HCT116 (cell line): ENCODE measurements at regions not wholly inside any gene's neighbourhood (a gene's known extent, or its start where the extent isn't known, plus 50 kb on each side); places are given as distances from the start of the nearest gene placed in this dataset.

ENCODE experiments used
- ATAC-seq: fragments of 200-7000 bp; cut with Tn5 transposase; 2 replicates; pipeline ENCODE4 v1.9.1; 2020; ENCODE audit warnings: mild to moderate bottlenecking, moderate library complexity
- BruUV-seq: library from RNA; stranded (reverse); fragments of 400-500 nt; replicated peaks from 2 replicates; lab custom pipeline; 2021; lab: Mats Ljungman, UMichigan
- CTCF ChIA-PET: fragments of 300-600 bp; sonication (Branson Sonifier 250); formaldehyde crosslinking; loops from one replicate; lab custom pipeline; 2021; ENCODE audit warnings: antibody characterized with exemption; lab: Charles Lee
- POLR2A ChIA-PET: fragments of 300-600, 350-600 bp; sonication (Branson Sonifier 250); formaldehyde crosslinking; loops from one replicate; lab custom pipeline; 2021; ENCODE audit warnings: antibody characterized with exemption; lab: Charles Lee
- RAD21 ChIA-PET, 2 experiments: fragments of 300-600 bp; sonication (Branson Sonifier 250); formaldehyde crosslinking; loops; one replicate each; lab custom pipeline; 2023; ENCODE audit warnings: low total read pairs in 2 of 2; ENCODE audit not compliant: uncharacterized antibody in 2 of 2, unreplicated experiment in 2 of 2, low non-redundant PET in 1 of 2; lab: Charles Lee
- DNase-seq: peaks from one replicate; pipeline ENCODE4 v3.0.0-alpha.2; 2010; ENCODE audit warnings: low read depth, low spot score
- H2AFZ ChIP-seq: fragments of 200-600 bp; shearing (Covaris generic), sonication (generic); 2 replicates; pipeline ENCODE4 v1.6.1; 2017; ENCODE audit warnings: low read depth, mixed run types, mixed read lengths, antibody characterized with exemption, low read length; ENCODE audit not compliant: poor library complexity, severe bottlenecking
- H3K27ac ChIP-seq: 2 replicates; pipeline ENCODE4 v1.5.1; 2012; ENCODE audit warnings: low read depth, low read length
- H3K27me3 ChIP-seq: fragments of 200-600 bp; sonication (generic); 2 replicates; pipeline ENCODE4 v1.6.1; 2016; ENCODE audit warnings: mixed run types, low read length, mixed read lengths; ENCODE audit not compliant: insufficient read depth
- H3K36me3 ChIP-seq, 2 experiments: fragments of 200-500 bp in 1 of 2; fragments of 200-600 bp in 1 of 2; sonication (Bioruptor generic) in 1 of 2; sonication (generic) in 1 of 2; 2 replicates each; pipeline versions ENCODE4 v1.5.1 to v1.6.1; 2014 to 2016; ENCODE audit warnings: low read length in 2 of 2, inconsistent platforms in 1 of 2, mixed read lengths in 1 of 2, mixed run types in 1 of 2; ENCODE audit not compliant: insufficient read depth in 2 of 2, control insufficient read depth in 1 of 2
- H3K4me1 ChIP-seq, 2 experiments: fragments of 200-600 bp in 1 of 2; sonication (generic) in 1 of 2; 2 replicates each; pipeline versions ENCODE4 v1.5.1 to v1.6.1; 2012 to 2017; ENCODE audit warnings: low read length in 2 of 2, inconsistent platforms in 1 of 2, mild to moderate bottlenecking in 1 of 2, mixed read lengths in 1 of 2, mixed run types in 1 of 2, moderate library complexity in 1 of 2; ENCODE audit not compliant: insufficient read depth in 2 of 2, control insufficient read depth in 1 of 2
- H3K4me2 ChIP-seq: fragments of 200-600 bp; sonication (generic); 2 replicates; pipeline ENCODE4 v1.6.1; 2017; ENCODE audit warnings: mixed run types, low read length, mixed read lengths
- H3K4me3 ChIP-seq, 2 experiments: fragments of 200-600 bp in 1 of 2; sonication (generic) in 1 of 2; replicated peaks in 1 of 2; 2 replicates each; pipeline ENCODE4 v1.5.1; 2011 to 2016; ENCODE audit warnings: low read length in 2 of 2, control low read depth in 1 of 2, low read depth in 1 of 2, mild to moderate bottlenecking in 1 of 2, mixed read lengths in 1 of 2, mixed run types in 1 of 2
- H3K79me2 ChIP-seq: fragments of 200-600 bp; sonication (generic); 2 replicates; pipeline ENCODE4 v1.6.1; 2017; ENCODE audit warnings: mild to moderate bottlenecking, mixed run types, low read length, moderate library complexity, mixed read lengths; ENCODE audit not compliant: insufficient read depth
- H3K9ac ChIP-seq: fragments of 200-600 bp; sonication (generic); 2 replicates; pipeline ENCODE4 v1.6.1; 2016; ENCODE audit warnings: low read length, mixed read lengths
- H3K9me2 ChIP-seq: fragments of 200-600 bp; sonication (generic), shearing (Covaris generic); 2 replicates; pipeline ENCODE4 v1.6.1; 2017; ENCODE audit warnings: mixed run types, mild to moderate bottlenecking, moderate library complexity; ENCODE audit not compliant: insufficient read depth
- H3K9me3 ChIP-seq, 2 experiments: fragments of 200-500 bp in 1 of 2; fragments of 200-600 bp in 1 of 2; sonication (Bioruptor generic) in 1 of 2; sonication (generic) in 1 of 2; 2 replicates each; pipeline ENCODE4 v1.6.1; 2014 to 2017; ENCODE audit warnings: low read length in 2 of 2, mixed read lengths in 2 of 2, inconsistent platforms in 1 of 2, low read depth in 1 of 2, mild to moderate bottlenecking in 1 of 2, mixed run types in 1 of 2, moderate library complexity in 1 of 2; ENCODE audit not compliant: control insufficient read depth in 1 of 2, insufficient read depth in 1 of 2
- H4K20me1 ChIP-seq: fragments of 200-600 bp; sonication (generic), shearing (Covaris generic); 2 replicates; pipeline ENCODE4 v1.6.1; 2017; ENCODE audit warnings: mixed run types, mild to moderate bottlenecking, moderate library complexity; ENCODE audit not compliant: insufficient read depth
- CBX3 ChIP-seq: IDR thresholded peaks from 2 replicates; pipeline ENCODE4 v1.6.1; 2012; ENCODE audit warnings: low read depth
- CEBPB ChIP-seq: IDR thresholded peaks from 2 replicates; pipeline ENCODE4 v1.6.1; 2012; ENCODE audit warnings: low read depth
- EGR1 ChIP-seq: IDR thresholded peaks from 2 replicates; pipeline ENCODE4 v1.6.1; 2012; ENCODE audit warnings: low read depth
- ELF1 ChIP-seq: IDR thresholded peaks from 2 replicates; pipeline ENCODE4 v1.6.1; 2012; ENCODE audit warnings: low read depth, borderline replicate concordance
- EZH2 ChIP-seq: fragments of 200-600 bp; sonication (generic); IDR thresholded peaks from 2 replicates; pipeline ENCODE4 v1.6.1; 2017; ENCODE audit warnings: antibody characterized with exemption, mixed run types
- FOSL1 ChIP-seq: IDR thresholded peaks from 2 replicates; pipeline ENCODE4 v1.6.1; 2012; ENCODE audit warnings: low read depth
- JUND ChIP-seq: IDR thresholded peaks from 2 replicates; pipeline ENCODE4 v1.6.1; 2012
- POLR2A ChIP-seq: IDR thresholded peaks from 2 replicates; pipeline ENCODE4 v1.7.0; 2011; ENCODE audit warnings: borderline replicate concordance; ENCODE audit not compliant: insufficient read depth, insufficient read length; ENCODE audit errors: extremely low read depth
- POLR2AphosphoS5 ChIP-seq: IDR thresholded peaks from 2 replicates; pipeline ENCODE4 v1.6.1; 2011; ENCODE audit warnings: mild to moderate bottlenecking, low read depth, low read length, moderate library complexity
- RAD21 ChIP-seq: IDR thresholded peaks from 2 replicates; pipeline ENCODE4 v1.6.1; 2012; ENCODE audit warnings: low read depth, mild to moderate bottlenecking
- SP1 ChIP-seq: IDR thresholded peaks from 2 replicates; pipeline ENCODE4 v1.6.1; 2012; ENCODE audit warnings: low read depth
- SRF ChIP-seq: IDR thresholded peaks from 2 replicates; pipeline ENCODE4 v1.6.1; 2012; ENCODE audit warnings: low read depth
- TCF7L2 ChIP-seq: IDR thresholded peaks from 2 replicates; pipeline ENCODE4 v1.7.0; 2011; ENCODE audit warnings: borderline replicate concordance, inconsistent platforms; ENCODE audit not compliant: insufficient read depth, insufficient read length; ENCODE audit errors: extremely low read depth
- YY1 ChIP-seq: IDR thresholded peaks from 2 replicates; pipeline ENCODE4 v1.6.1; 2011; ENCODE audit warnings: low read length, low read depth, moderate library complexity, mild to moderate bottlenecking; ENCODE audit not compliant: insufficient replicate concordance; ENCODE audit errors: extremely low read depth
- ZFX ChIP-seq: fragments of 450-650 bp; IDR thresholded peaks from 2 replicates; pipeline ENCODE4 v1.6.1; 2017
- ZNF274 ChIP-seq: fragments of 200-500 bp; sonication (Bioruptor generic); IDR thresholded peaks from 2 replicates; pipeline ENCODE4 v1.6.1; 2014; ENCODE audit warnings: mild to moderate bottlenecking, low read depth, low read length, inconsistent platforms
- intact Hi-C: fragments of 100-400 bp; cut with micrococcal nuclease; formaldehyde crosslinking; loops from 2 replicates; pipeline ENCODE4 v1.10.0; 2022
- TF ChIP-seq, protein P1 (sequence below): IDR thresholded peaks from 2 replicates; pipeline ENCODE4 v1.6.1; 2011; ENCODE audit warnings: mild to moderate bottlenecking, low read length, moderate library complexity; ENCODE audit not compliant: insufficient replicate concordance; ENCODE audit errors: extremely low read depth
- TF ChIP-seq, protein P2 (sequence below): IDR thresholded peaks from 2 replicates; pipeline ENCODE4 v1.6.1; 2012
- TF ChIP-seq, protein P3 (sequence below): IDR thresholded peaks from 2 replicates; pipeline ENCODE4 v1.6.1; 2012; ENCODE audit warnings: low read depth
- TF ChIP-seq, protein P4 (sequence below), 3 experiments: fragments of 200-600 bp in 1 of 3; sonication (generic) in 1 of 3; IDR thresholded peaks in 2 of 3; conservative IDR thresholded peaks in 1 of 3; 2 replicates each; pipeline ENCODE4 v1.5.1; 2012 to 2017; ENCODE audit warnings: low read depth in 2 of 3, low read length in 2 of 3, antibody characterized with exemption in 1 of 3, borderline replicate concordance in 1 of 3, control low read depth in 1 of 3, mild to moderate bottlenecking in 1 of 3, mixed read lengths in 1 of 3, mixed run types in 1 of 3, moderate library complexity in 1 of 3; ENCODE audit not compliant: insufficient read depth in 1 of 3

DNA sequence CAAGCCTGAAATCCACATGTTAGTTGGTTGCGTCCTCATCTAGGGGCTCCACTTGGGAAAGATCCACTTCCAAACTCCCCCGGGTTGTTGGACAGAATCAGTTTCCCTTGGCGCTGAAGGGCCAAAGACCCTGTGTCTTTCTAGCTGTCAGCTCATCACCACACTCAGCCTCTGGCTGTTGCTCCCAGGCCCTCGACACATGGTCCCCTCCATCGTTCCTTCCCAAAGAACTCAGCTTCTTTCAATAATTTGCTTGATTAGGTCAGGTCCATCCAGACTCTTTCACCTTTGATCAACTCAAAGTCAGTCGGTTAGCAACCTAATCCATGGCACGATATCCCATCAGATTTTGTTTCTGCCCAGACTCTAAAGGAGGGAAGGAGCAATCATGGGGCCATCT is 254.8 kb upstream of the SULF2 start:
- H4K20me1 ChIP-seq, result no peaks in the 10 kb centered on the region
- no peaks in the 10 kb centered on the region for H3K79me2 ChIP-seq
- ChIA-PET POLR2A (no interaction called here), CTCF (no interaction called here), RAD21 (no interaction called here)
- H3K27me3 ChIP-seq, result no peaks in the 10 kb centered on the region; the same call in 1 of the 2 replicates
- no peak overlapping the region for H3K4me3 ChIP-seq
- intact Hi-C loops, result no loop called here
- ATAC-seq (no peak), DNase-seq (no peak)
- H3K9ac ChIP-seq, result no peak overlapping the region
- H3K4me1 ChIP-seq, result no peaks in the 10 kb centered on the region
- BruUV-seq, result no TSS peak
- TF ChIP-seq ZNF274 (no peak), CBX3 (no peak), ZFX (no peak), YY1 (no peak), ELF1 (no peak), POLR2A (no peak), SRF (no peak), SP1 (no peak), EZH2 (no peak), FOSL1 (no peak), JUND (no peak), TCF7L2 (no peak), POLR2AphosphoS5 (no peak), EGR1 (no peak), RAD21 (no peak), CEBPB (no peak)
- TF ChIP-seq, protein P1, sequence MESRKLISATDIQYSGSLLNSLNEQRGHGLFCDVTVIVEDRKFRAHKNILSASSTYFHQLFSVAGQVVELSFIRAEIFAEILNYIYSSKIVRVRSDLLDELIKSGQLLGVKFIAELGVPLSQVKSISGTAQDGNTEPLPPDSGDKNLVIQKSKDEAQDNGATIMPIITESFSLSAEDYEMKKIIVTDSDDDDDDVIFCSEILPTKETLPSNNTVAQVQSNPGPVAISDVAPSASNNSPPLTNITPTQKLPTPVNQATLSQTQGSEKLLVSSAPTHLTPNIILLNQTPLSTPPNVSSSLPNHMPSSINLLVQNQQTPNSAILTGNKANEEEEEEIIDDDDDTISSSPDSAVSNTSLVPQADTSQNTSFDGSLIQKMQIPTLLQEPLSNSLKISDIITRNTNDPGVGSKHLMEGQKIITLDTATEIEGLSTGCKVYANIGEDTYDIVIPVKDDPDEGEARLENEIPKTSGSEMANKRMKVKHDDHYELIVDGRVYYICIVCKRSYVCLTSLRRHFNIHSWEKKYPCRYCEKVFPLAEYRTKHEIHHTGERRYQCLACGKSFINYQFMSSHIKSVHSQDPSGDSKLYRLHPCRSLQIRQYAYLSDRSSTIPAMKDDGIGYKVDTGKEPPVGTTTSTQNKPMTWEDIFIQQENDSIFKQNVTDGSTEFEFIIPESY, result no peak
- TF ChIP-seq, protein P2, sequence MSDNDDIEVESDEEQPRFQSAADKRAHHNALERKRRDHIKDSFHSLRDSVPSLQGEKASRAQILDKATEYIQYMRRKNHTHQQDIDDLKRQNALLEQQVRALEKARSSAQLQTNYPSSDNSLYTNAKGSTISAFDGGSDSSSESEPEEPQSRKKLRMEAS, result no peak
- TF ChIP-seq, protein P3, sequence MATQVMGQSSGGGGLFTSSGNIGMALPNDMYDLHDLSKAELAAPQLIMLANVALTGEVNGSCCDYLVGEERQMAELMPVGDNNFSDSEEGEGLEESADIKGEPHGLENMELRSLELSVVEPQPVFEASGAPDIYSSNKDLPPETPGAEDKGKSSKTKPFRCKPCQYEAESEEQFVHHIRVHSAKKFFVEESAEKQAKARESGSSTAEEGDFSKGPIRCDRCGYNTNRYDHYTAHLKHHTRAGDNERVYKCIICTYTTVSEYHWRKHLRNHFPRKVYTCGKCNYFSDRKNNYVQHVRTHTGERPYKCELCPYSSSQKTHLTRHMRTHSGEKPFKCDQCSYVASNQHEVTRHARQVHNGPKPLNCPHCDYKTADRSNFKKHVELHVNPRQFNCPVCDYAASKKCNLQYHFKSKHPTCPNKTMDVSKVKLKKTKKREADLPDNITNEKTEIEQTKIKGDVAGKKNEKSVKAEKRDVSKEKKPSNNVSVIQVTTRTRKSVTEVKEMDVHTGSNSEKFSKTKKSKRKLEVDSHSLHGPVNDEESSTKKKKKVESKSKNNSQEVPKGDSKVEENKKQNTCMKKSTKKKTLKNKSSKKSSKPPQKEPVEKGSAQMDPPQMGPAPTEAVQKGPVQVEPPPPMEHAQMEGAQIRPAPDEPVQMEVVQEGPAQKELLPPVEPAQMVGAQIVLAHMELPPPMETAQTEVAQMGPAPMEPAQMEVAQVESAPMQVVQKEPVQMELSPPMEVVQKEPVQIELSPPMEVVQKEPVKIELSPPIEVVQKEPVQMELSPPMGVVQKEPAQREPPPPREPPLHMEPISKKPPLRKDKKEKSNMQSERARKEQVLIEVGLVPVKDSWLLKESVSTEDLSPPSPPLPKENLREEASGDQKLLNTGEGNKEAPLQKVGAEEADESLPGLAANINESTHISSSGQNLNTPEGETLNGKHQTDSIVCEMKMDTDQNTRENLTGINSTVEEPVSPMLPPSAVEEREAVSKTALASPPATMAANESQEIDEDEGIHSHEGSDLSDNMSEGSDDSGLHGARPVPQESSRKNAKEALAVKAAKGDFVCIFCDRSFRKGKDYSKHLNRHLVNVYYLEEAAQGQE, result no peak
- TF ChIP-seq, protein P4, sequence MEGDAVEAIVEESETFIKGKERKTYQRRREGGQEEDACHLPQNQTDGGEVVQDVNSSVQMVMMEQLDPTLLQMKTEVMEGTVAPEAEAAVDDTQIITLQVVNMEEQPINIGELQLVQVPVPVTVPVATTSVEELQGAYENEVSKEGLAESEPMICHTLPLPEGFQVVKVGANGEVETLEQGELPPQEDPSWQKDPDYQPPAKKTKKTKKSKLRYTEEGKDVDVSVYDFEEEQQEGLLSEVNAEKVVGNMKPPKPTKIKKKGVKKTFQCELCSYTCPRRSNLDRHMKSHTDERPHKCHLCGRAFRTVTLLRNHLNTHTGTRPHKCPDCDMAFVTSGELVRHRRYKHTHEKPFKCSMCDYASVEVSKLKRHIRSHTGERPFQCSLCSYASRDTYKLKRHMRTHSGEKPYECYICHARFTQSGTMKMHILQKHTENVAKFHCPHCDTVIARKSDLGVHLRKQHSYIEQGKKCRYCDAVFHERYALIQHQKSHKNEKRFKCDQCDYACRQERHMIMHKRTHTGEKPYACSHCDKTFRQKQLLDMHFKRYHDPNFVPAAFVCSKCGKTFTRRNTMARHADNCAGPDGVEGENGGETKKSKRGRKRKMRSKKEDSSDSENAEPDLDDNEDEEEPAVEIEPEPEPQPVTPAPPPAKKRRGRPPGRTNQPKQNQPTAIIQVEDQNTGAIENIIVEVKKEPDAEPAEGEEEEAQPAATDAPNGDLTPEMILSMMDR (IDR thresholded peaks at IDR 0.05 in 2 of 3, conservative IDR thresholded peaks at IDR 0.05 in 1 of 3; ENCODE audit: borderline replicate concordance in 1 of 3, insufficient read depth in 1 of 3, low read depth in 2 of 3, low read length in 2 of 3), result no peak
- H3K4me2 ChIP-seq, result no peak overlapping the region
- H3K36me3 ChIP-seq, result no peaks in the 10 kb centered on the region
- H3K9me3 ChIP-seq, result no peaks in the 10 kb centered on the region
- H2AFZ ChIP-seq, result no peak overlapping the region
- no peaks in the 10 kb centered on the region for H3K9me2 ChIP-seq
- no peak overlapping the region for H3K27ac ChIP-seq
